GM12864 (cell line): ENCODE measurements at regions not wholly inside any gene's neighbourhood (a gene's known extent, or its start where the extent isn't known, plus 50 kb on each side); places are given as distances from the start of the nearest gene placed in this dataset.

Experiments
- DNase-seq: peaks from one replicate; pipeline ENCODE4 v3.0.0-alpha.2; 2011; ENCODE audit warnings: low read depth
- H3K4me3 ChIP-seq: 2 replicates; pipeline ENCODE4 v1.5.1; 2011; ENCODE audit warnings: mild to moderate bottlenecking, low read depth, low read length, control low read depth
- TF ChIP-seq, protein P1 (sequence below): IDR thresholded peaks from 2 replicates; pipeline ENCODE4 v1.5.1; 2011; ENCODE audit warnings: low read depth, mild to moderate bottlenecking, moderate library complexity, low read length, control low read depth, inconsistent platforms; ENCODE audit errors: missing control alignments

DNA sequence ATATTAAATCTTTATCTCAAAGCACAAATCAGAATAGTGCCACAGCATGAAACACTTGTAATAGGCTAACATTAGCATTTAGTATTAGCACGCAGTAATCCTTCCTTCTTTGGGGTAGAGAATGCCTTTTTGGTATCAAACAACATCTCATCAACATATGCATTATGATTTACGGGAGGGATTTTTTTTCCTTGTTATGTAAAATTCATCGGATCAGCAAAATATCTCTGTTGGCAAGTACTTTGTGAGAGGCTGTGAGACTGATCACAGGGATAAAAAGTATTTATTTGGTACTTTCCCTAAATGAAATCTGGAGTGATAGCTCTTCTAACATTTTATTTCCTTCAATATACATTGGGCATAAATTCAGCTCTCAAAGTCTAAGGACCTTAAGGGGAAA lies 68.4 kb upstream of the TMEM178A start:
- no peak overlapping the region for H3K4me3 ChIP-seq
- TF ChIP-seq, protein P1, sequence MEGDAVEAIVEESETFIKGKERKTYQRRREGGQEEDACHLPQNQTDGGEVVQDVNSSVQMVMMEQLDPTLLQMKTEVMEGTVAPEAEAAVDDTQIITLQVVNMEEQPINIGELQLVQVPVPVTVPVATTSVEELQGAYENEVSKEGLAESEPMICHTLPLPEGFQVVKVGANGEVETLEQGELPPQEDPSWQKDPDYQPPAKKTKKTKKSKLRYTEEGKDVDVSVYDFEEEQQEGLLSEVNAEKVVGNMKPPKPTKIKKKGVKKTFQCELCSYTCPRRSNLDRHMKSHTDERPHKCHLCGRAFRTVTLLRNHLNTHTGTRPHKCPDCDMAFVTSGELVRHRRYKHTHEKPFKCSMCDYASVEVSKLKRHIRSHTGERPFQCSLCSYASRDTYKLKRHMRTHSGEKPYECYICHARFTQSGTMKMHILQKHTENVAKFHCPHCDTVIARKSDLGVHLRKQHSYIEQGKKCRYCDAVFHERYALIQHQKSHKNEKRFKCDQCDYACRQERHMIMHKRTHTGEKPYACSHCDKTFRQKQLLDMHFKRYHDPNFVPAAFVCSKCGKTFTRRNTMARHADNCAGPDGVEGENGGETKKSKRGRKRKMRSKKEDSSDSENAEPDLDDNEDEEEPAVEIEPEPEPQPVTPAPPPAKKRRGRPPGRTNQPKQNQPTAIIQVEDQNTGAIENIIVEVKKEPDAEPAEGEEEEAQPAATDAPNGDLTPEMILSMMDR, result no peak
- no peak for DNase-seq

DNA sequence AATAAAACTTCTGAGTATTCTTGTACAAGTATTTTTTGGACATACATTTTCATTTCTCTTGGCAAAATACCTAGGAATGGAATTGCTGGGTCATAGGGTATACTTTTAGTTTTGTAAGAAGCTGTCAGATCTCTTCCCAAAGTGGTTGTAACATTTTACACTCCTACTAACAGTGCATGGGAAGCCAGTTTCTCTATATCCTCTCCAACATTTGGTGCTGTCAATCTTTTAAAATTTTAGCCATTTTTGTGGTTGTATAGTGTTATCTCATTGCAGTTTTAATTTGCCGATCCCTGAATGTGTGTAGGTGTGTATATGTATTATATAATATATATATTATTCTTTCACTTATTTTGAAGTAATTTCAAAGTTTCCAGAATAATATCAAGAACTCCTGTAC lies 63.1 kb upstream of the TMEM178A start:
- TF ChIP-seq, protein P1, result no peak
- H3K4me3 ChIP-seq, result no peak overlapping the region
- DNase-seq, result no peak

DNA sequence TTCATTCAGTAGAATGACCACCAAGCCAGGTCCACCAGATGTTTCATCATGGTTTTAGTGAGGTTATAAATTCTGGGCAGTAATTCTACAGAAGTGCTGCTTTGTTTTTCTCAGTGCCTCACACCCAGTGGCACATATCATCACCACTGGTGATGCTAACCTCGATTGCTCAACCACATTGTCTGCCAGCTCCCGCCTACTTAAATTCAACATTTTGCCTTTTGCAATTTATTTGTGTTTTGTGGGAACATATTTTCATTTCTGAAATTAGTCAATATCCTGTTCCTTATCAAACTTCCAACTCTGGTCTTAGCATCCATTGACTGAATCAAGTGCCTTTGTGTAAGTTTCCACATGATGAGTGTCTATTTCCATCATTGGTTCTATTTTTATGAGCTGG lies 62.3 kb upstream of the TMEM178A start:
- H3K4me3 ChIP-seq, result no peak overlapping the region
- no peak for DNase-seq
- TF ChIP-seq, protein P1, result no peak

DNA sequence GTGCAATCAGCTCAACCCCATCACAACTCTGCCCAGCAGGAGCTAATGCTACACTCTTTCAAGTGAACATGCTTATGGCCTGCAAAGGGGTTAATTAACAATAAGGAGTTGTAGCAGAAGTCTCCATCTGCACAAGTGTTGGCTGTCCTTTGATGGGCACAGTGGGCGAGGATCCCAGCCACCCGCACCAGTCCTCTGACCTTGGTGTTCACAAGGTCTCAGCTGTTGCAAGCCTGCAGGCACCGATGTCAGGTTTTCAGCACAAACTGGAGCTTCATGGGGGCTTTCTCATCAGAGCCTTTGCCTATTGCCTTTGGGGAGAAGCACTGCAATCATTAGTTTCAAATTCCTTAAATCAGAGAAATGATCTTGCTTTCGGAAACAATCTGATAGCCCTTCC lies 60.9 kb upstream of the TMEM178A start:
- TF ChIP-seq, protein P1, result no peak
- no peak overlapping the region for H3K4me3 ChIP-seq
- no peak for DNase-seq

DNA sequence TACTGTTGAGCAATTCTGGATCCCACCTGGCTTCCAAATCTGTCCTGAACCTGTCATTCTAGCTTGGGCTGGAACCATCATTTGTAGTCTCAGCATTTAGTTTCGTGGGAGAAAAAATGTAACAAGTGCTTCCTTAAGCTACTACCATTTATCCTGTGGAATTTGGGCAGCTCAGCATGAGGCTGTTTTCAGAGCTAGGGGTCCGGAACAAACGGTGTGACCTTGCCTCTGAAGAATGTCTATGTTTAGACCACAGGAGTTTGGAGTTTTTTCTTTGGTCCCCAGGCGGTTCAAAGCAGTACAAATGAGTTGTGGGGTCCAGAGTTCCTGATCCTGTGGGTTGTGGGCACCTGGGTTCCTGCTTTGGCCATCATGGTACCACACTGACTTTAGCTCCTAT lies 59.1 kb upstream of the TMEM178A start:
- TF ChIP-seq, protein P1, result no peak
- no peak overlapping the region for H3K4me3 ChIP-seq
- no peak for DNase-seq

DNA sequence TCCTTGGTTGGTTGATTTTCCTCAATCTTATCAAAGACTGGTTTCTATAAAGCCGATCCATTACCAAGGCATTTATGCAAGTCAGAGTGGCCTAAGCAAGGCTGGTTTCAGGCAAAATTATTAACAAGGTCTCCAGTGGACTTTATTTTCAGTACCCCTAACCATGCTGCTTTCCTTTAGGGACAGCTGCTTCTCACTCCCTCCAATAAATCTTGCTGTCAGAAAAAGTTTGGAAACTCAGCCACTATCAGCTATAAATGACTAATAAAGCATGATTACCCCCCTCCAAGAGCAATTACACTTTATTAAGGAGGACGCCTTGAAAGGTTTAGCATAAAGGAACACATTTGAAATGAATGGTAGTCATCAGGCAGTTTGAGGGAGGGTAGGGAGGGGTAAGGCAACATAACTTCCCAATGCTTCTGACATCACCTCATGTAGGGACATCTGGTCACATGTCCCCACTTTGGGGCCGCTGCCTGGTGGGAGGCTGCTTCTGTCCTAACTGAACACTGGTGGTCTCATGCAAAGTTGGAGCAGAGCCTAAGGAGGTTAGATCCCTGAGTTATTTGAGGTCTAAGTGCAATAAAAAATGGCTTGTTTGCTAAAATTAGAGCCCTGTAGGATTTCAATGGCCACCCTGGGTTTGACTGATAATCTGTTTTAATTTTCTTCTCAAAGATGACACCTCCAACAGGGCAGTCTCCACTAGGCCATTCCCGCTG lies 58.0 kb upstream of the TMEM178A start:
- TF ChIP-seq, protein P1, result no peak
- H3K4me3 ChIP-seq, result no peak overlapping the region
- no peak for DNase-seq

DNA sequence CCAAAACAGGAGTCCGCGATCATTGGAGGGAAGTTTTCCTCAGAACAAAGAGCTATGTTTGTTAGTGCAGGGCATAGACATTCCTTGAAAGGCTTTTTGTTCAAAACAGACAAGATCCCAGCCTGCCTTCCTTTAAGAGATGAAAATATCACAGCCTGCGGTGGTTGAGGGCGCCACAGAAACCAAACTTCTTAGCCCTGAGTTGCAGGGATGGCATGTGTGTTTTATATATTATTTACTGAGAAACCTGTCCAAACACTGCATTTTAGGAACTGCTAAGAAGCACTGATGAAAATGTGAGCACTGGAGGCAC lies 57.5 kb upstream of the TMEM178A start:
- no peak for DNase-seq
- H3K4me3 ChIP-seq, result no peak overlapping the region
- TF ChIP-seq, protein P1, result no peak
